AG09319 (cell line): ENCODE measurements at regions not wholly inside any gene's neighbourhood (a gene's known extent, or its start where the extent isn't known, plus 50 kb on each side); places are given as distances from the start of the nearest gene placed in this dataset.

Source experiments
- DNase-seq: peaks from one replicate; pipeline ENCODE4 v3.0.0-alpha.2; 2010; ENCODE audit warnings: low read depth; ENCODE audit errors: extremely low read depth
- TF ChIP-seq, protein P1 (sequence below): IDR thresholded peaks from 2 replicates; pipeline ENCODE4 v1.5.1; 2011; ENCODE audit warnings: low read depth, mild to moderate bottlenecking, inconsistent platforms, low read length, moderate library complexity

DNA sequence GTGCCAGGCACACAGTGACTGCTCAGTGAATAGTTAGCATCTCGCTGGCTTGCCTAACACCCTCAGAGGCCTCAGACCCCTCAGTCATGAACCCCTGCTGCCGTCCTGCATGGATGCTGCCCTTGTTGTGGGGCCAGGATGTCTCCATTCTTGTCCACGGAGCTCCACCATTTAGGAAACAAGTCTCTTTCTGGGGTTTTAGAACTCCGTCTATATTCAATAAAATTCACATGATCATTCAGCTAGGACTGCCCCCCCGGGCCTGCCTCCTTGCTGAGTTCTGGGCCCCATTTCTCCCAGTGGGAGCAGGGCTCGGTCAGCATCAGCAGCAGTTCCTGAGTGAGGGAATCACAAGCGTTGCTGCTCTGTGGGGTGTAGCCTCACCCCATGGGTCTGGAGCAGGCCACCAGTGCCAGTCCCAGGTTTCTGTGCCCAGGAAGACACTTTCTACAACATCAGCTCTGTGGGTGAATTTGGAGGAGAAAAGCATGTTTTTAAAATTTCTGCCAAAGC, 134.1 kb downstream of the RHOU start:
- DNase-seq: no peak
- TF ChIP-seq, protein P1, sequence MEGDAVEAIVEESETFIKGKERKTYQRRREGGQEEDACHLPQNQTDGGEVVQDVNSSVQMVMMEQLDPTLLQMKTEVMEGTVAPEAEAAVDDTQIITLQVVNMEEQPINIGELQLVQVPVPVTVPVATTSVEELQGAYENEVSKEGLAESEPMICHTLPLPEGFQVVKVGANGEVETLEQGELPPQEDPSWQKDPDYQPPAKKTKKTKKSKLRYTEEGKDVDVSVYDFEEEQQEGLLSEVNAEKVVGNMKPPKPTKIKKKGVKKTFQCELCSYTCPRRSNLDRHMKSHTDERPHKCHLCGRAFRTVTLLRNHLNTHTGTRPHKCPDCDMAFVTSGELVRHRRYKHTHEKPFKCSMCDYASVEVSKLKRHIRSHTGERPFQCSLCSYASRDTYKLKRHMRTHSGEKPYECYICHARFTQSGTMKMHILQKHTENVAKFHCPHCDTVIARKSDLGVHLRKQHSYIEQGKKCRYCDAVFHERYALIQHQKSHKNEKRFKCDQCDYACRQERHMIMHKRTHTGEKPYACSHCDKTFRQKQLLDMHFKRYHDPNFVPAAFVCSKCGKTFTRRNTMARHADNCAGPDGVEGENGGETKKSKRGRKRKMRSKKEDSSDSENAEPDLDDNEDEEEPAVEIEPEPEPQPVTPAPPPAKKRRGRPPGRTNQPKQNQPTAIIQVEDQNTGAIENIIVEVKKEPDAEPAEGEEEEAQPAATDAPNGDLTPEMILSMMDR: no peak

DNA sequence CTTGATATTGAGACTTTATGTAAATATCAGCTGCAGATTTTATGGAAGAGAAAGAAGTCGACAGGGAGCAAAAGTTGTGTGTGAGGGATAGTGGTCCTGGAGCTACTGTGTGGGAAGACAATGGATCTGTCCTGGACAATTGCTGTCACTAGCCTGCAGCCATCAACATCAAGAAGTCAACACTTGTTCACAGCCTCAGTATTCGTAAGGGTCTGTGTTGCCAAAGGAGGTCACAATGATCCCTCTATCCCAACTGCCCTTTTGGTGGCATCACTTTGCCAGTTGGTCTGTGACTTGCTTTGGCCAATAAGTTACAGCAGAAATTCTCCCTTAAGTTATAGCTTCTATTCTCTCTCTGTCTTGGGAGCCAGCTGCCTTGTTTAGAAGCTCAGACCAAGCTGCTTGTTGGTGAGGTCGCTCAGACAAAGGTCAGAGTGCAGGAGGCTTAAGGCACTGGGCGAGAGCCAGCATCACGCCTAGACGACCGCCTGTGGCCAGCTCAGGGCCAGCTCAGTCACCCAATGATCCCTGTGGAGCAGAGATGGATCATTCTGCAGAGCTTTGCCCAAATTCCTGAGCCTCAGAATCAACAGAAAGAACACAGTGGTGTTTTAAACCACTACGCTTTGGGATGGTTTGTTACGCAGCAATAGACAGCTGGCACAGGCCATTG, 134.9 kb downstream of the RHOU start:
- TF ChIP-seq, protein P1: no peak
- DNase-seq: no peak

DNA sequence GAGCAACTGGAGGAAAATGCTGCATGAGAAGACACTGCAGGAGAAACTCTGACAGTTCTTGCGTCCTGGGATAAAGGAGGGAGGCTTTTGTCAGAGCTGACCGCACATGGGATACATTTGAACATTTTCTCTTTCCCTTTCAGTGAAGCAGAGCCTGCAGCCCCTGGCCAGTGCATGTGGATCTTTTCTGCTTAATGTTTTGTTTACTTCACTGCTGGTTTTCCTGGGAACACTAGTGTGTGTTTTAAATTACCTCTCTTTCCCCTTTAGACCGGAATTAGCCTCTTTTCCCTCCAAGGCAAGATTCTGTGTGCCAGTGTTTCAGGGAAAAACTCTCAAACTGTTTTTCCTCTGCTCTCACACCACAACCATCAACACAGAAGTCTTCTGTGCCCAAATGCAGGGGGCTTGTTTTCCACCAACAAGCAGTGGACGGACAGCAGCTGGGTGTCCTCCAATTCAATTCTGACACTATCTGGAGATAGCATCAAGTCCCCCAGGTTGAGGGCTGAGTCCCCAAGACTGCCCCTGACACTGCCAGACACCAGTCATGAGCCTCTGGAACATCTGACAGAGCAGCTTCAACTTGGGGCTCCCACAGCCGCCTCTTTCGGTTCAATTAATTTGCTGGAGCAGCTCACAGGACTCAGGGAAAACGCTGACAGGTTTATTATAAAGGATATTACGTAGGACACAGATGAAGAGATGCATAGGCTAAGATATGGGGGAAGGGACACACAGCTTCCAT, 136.2 kb downstream of the RHOU start:
- DNase-seq: no peak
- TF ChIP-seq, protein P1: no peak

DNA sequence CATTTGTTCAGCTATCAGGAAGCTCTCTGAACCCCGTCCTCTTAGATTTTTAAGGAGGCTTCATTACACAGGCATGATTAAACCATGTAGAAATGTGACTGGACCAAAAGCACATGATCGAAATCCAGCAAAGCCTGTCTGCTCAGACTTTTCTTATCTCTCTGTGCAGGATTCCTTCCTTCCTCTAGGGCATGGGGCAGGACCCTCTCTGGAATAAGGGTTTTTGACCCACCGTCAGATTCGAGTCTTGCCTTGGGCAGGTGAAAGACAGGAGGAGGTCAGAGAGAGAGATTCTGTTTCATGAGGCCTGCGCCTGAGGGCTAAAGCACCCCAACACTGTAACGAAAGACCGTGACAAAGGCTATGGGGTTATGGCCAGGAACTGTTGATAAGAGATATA, 136.8 kb downstream of the RHOU start:
- DNase-seq: no peak
- TF ChIP-seq, protein P1: no peak

DNA sequence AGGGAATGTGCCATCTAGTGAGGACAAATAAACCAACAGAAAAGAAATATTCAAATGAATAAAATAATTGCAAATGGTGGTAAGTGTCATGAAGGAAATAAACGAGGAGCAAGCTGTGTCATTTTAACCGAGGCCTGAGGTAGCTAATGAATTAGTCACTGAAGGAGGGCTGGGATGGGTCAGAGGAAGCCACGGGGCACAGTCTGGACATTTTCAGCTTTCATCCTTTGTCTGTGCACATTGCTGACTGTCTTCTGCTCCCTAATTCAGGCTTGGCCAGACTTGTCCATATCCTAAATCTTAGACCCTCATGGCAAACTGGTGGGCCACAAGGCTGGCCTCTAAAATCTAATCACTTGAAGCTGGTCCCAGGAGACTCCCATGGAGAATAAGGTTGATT, 138.4 kb downstream of the RHOU start:
- no peak for DNase-seq
- TF ChIP-seq, protein P1: no peak

DNA sequence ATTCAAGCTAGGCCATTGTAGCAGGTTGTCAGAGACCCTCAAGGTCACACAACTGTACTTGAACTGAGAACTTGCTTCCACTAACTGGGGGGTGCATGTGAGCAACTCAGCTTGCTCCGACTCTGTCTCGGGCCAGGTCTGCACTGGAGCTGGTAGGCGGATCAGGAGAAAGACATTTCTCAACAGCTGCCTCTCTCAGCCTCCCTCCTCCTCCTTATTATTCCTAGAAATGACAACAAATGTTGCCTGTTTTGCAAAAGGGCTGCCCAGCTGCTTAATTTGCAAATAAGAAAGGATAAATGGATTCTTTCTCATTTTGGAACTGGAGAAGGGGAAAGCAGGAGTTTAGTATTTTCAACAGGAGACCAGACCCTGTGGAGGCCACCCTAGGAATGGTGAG, 140.5 kb downstream of the RHOU start:
- TF ChIP-seq, protein P1: no peak
- DNase-seq: no peak

DNA sequence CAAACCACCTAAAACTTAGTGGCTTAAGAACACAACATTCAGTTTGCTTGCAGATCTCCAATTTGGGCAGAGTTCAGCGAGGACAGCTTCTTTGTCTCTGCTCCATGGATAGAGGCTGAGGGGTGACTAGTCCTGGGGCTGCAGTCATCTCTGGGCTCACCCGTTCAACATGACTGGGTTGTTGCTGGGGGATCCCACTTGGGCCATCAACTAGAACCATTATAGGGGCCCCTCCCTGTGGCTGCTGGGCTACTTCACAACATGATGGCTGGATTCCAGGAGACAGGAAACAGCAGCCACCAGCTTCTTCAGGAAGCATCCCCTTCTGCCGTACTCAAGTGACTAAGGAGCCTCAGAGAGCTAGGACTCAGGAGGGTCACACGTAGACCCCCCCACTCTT, 140.9 kb downstream of the RHOU start:
- no peak for DNase-seq
- TF ChIP-seq, protein P1: no peak
